Kidney epithelial cell (primary cell): ENCODE measurements at regions not wholly inside any gene's neighbourhood (a gene's known extent, or its start where the extent isn't known, plus 50 kb on each side); places are given as distances from the start of the nearest gene placed in this dataset.
"Not testable (repeated sequence)": the region's sequence is repeated elsewhere in the genome, so short reads cannot be mapped to it uniquely, and the experiment has no call there.

ENCODE experiments used
- DNase-seq: peaks from one replicate; pipeline ENCODE4 v3.0.0-alpha.2; 2010; ENCODE audit warnings: low read depth
- H3K27me3 ChIP-seq: 2 replicates; pipeline ENCODE4 v1.6.0; 2011; ENCODE audit warnings: low read length; ENCODE audit not compliant: control insufficient read depth, insufficient read depth
- H3K36me3 ChIP-seq: 2 replicates; pipeline ENCODE4 v1.5.1; 2011; ENCODE audit warnings: low read length; ENCODE audit not compliant: control insufficient read depth, insufficient read depth
- H3K4me3 ChIP-seq: 2 replicates; pipeline ENCODE4 v1.5.1; 2011; ENCODE audit warnings: low read depth, mild to moderate bottlenecking, control low read depth, low read length
- TF ChIP-seq, protein P1 (sequence below): IDR thresholded peaks from 2 replicates; pipeline ENCODE4 v1.5.1; 2011; ENCODE audit warnings: mild to moderate bottlenecking, moderate library complexity, low read length, control low read depth, inconsistent platforms; ENCODE audit not compliant: insufficient read depth, poor library complexity, severe bottlenecking

GRCh38 chr4:79831119-79831528 is 241.9 kb downstream of the ANTXR2 start:
- no peak for DNase-seq
- no peaks in the 10 kb centered on the region for H3K36me3 ChIP-seq
- no peak overlapping the region for H3K4me3 ChIP-seq
- no peaks in the 10 kb centered on the region for H3K27me3 ChIP-seq
- TF ChIP-seq, protein P1, sequence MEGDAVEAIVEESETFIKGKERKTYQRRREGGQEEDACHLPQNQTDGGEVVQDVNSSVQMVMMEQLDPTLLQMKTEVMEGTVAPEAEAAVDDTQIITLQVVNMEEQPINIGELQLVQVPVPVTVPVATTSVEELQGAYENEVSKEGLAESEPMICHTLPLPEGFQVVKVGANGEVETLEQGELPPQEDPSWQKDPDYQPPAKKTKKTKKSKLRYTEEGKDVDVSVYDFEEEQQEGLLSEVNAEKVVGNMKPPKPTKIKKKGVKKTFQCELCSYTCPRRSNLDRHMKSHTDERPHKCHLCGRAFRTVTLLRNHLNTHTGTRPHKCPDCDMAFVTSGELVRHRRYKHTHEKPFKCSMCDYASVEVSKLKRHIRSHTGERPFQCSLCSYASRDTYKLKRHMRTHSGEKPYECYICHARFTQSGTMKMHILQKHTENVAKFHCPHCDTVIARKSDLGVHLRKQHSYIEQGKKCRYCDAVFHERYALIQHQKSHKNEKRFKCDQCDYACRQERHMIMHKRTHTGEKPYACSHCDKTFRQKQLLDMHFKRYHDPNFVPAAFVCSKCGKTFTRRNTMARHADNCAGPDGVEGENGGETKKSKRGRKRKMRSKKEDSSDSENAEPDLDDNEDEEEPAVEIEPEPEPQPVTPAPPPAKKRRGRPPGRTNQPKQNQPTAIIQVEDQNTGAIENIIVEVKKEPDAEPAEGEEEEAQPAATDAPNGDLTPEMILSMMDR, result no peak

GRCh38 chr4:79827283-79827682 is 245.7 kb downstream of the ANTXR2 start:
- H3K27me3 ChIP-seq, result no peaks in the 10 kb centered on the region
- no peak for DNase-seq

GRCh38 chr4:79823148-79823763 is 249.8 kb downstream of the ANTXR2 start:
- TF ChIP-seq, protein P1, result no peak
- no peaks in the 10 kb centered on the region for H3K36me3 ChIP-seq
- no peaks in the 10 kb centered on the region for H3K27me3 ChIP-seq
- no peak for DNase-seq
- no peak overlapping the region for H3K4me3 ChIP-seq

More at GRCh38 chr4:79827283-79827682, 245.7 kb downstream of the ANTXR2 start:
- TF ChIP-seq, protein P1, result no peak
- no peak overlapping the region for H3K4me3 ChIP-seq
- no peaks in the 10 kb centered on the region for H3K36me3 ChIP-seq

- Histone ChIP-seq H3K36me3 (no peaks in the 10 kb centered on the region), H3K4me3 (no peak overlapping the region), H3K27me3 (no peaks in the 10 kb centered on the region)
- DNase-seq, result no peak
- TF ChIP-seq, protein P1, result no peak
Measured at GRCh38 chr4:79820427-79820826, 252.6 kb downstream of the ANTXR2 start.

- not testable (repeated sequence) for H3K36me3 ChIP-seq, DNase-seq, H3K27me3 ChIP-seq, H3K4me3 ChIP-seq
Measured at GRCh38 chr4:79807933-79808332, 265.1 kb downstream of the ANTXR2 start.

DNA sequence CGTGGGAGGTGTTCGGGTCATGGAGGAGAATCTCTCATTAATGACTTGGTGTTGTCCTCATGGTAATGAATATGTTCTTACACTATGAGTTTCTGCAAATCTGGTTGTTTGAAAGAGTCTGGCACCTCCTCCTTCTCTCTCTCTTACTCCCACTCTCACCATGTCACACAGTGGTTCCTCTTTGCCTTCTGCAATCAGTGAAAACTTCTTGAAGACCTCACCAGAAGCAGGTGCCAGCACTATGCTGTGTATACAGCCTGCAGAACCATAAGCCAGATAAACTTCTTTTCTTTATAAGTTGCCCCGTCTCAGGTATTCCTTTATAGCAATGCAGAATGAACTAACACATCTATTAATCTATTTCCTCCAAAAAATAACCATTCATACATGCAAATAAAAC is 275.0 kb downstream of the ANTXR2 start:
- H3K36me3 ChIP-seq, result no peaks in the 10 kb centered on the region
- no peaks in the 10 kb centered on the region for H3K27me3 ChIP-seq
- TF ChIP-seq, protein P1, result no peak
- H3K4me3 ChIP-seq, result no peak overlapping the region
- DNase-seq, result no peak
